ENCODE measurements at regions not wholly inside any gene's neighbourhood (a gene's known extent, or its start where the extent isn't known, plus 50 kb on each side); places are given as distances from the start of the nearest gene placed in this dataset.
A peak's percentile ranks its signal among the peaks of the same experiment; 100 is the strongest.

GRCh38 chr20:11549172-11550103 is 368.3 kb upstream of the BTBD3 start:
- no peak for TF ChIP-seq POLR2AphosphoS5 (IDR thresholded peaks at IDR 0.05)
- no peak for TF ChIP-seq POLR2A (IDR thresholded peaks at IDR 0.05; ENCODE audit: low read depth)
- no peak for TF ChIP-seq CTCF (IDR thresholded peaks at IDR 0.05)
- TF ChIP-seq EP300 (IDR thresholded peaks at IDR 0.05) = no peak
- no peaks in the 10 kb centered on the region for H3K27me3 ChIP-seq
- intact Hi-C loops (cut with DNase I) = no loop called here

GRCh38 chr20:11550657-11551338 is 366.9 kb upstream of the BTBD3 start:
- Histone ChIP-seq H3K4me1 (no peaks in the 10 kb centered on the region), H3K36me3 (no peaks in the 10 kb centered on the region), H3K27me3 (no peaks in the 10 kb centered on the region), H3K4me3 (no peak overlapping the region), H3K9me3 (no peaks in the 10 kb centered on the region), H3K27ac (replicated peaks in 1 of 4) (no peak overlapping the region)
- DNase-seq (ENCODE audit: extremely low spot score) = no peak
- TF ChIP-seq POLR2AphosphoS5 (IDR thresholded peaks at IDR 0.05) (no peak), POLR2A (IDR thresholded peaks at IDR 0.05; ENCODE audit: low read depth) (no peak), CTCF (IDR thresholded peaks at IDR 0.05) (no peak), EP300 (IDR thresholded peaks at IDR 0.05) (no peak)
- intact Hi-C loops (cut with DNase I) = no loop called here
- WGBS = 85% methylated on average over 8 of the region's 8 CpGs

More at GRCh38 chr20:11549172-11550103, 368.3 kb upstream of the BTBD3 start:
- Histone ChIP-seq H3K9me3 (no peaks in the 10 kb centered on the region), H3K4me1 (no peaks in the 10 kb centered on the region), H3K36me3 (no peaks in the 10 kb centered on the region), H3K27ac (replicated peaks in 1 of 4) (no peak overlapping the region), H3K4me3 (no peak overlapping the region)
- WGBS = 56% methylated on average over 6 of the region's 6 CpGs
- DNase-seq (ENCODE audit: extremely low spot score) = no peak

GRCh38 chr20:11551479-11551878 is 366.2 kb upstream of the BTBD3 start:
- no peaks in the 10 kb centered on the region for H3K4me1 ChIP-seq
- H3K4me3 ChIP-seq = no peak overlapping the region
- H3K27ac ChIP-seq (replicated peaks in 1 of 4) = no peak overlapping the region
- intact Hi-C loops (cut with DNase I) = no loop called here
- no peaks in the 10 kb centered on the region for H3K9me3 ChIP-seq
- no peak for DNase-seq (ENCODE audit: extremely low spot score)
- no peaks in the 10 kb centered on the region for H3K27me3 ChIP-seq
- no peak for TF ChIP-seq POLR2A (IDR thresholded peaks at IDR 0.05; ENCODE audit: low read depth)
- no peak for TF ChIP-seq CTCF (IDR thresholded peaks at IDR 0.05)
- TF ChIP-seq EP300 (IDR thresholded peaks at IDR 0.05) = no peak
- TF ChIP-seq POLR2AphosphoS5 (IDR thresholded peaks at IDR 0.05) = no peak
- H3K36me3 ChIP-seq = no peaks in the 10 kb centered on the region

- WGBS = 64% methylated on average over 4 of the region's 4 CpGs
These were observed 364.1 kb upstream of the BTBD3 start for GRCh38 chr20:11553603-11554002.

More at GRCh38 chr20:11553603-11554002, 364.1 kb upstream of the BTBD3 start:
- Histone ChIP-seq H3K27me3 (no peaks in the 10 kb centered on the region), H3K4me1 (no peaks in the 10 kb centered on the region), H3K4me3 (no peak overlapping the region), H3K9me3 (no peaks in the 10 kb centered on the region), H3K27ac (replicated peaks in 1 of 4) (no peak overlapping the region), H3K36me3 (no peaks in the 10 kb centered on the region)
- intact Hi-C loops (cut with DNase I) = no loop called here
- TF ChIP-seq CTCF (IDR thresholded peaks at IDR 0.05) (peak in 1 of 3 experiments; percentile 9), POLR2AphosphoS5 (IDR thresholded peaks at IDR 0.05) (no peak), POLR2A (IDR thresholded peaks at IDR 0.05; ENCODE audit: low read depth) (no peak), EP300 (IDR thresholded peaks at IDR 0.05) (no peak)
- DNase-seq (ENCODE audit: extremely low spot score) = no peak
